ENCODE measurements at regions not wholly inside any gene's neighbourhood (a gene's known extent, or its start where the extent isn't known, plus 50 kb on each side); places are given as distances from the start of the nearest gene placed in this dataset.

DNA sequence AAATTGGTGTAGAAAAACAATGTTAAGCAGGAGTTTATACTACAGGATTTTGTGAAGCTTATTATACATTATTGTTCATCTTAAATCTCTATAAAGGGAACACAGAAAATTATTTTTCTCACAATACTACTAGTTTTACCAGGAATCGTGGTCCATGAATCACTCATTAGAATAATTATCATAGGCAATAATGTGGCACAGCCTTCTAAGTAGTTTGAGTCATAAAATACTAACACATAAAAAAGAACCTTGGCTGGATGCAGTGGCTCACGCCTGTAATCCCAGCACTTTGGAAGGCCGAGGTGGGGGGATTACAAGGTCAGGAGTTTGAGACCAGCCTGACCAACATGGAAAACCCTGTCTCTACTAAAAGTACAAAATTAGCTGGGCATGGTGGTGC, 393.1 kb upstream of the ZNF717 start:
- TF ChIP-seq, protein P1, sequence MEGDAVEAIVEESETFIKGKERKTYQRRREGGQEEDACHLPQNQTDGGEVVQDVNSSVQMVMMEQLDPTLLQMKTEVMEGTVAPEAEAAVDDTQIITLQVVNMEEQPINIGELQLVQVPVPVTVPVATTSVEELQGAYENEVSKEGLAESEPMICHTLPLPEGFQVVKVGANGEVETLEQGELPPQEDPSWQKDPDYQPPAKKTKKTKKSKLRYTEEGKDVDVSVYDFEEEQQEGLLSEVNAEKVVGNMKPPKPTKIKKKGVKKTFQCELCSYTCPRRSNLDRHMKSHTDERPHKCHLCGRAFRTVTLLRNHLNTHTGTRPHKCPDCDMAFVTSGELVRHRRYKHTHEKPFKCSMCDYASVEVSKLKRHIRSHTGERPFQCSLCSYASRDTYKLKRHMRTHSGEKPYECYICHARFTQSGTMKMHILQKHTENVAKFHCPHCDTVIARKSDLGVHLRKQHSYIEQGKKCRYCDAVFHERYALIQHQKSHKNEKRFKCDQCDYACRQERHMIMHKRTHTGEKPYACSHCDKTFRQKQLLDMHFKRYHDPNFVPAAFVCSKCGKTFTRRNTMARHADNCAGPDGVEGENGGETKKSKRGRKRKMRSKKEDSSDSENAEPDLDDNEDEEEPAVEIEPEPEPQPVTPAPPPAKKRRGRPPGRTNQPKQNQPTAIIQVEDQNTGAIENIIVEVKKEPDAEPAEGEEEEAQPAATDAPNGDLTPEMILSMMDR (IDR thresholded peaks at IDR 0.05; ENCODE audit: low read depth, low read length), result no peak
- no peak for TF ChIP-seq EZH2phosphoT487 (IDR thresholded peaks at IDR 0.05; ENCODE audit: low read depth)

Data from OCI-LY3 (cell line).